GM18520 (cell line): ENCODE measurements at regions not wholly inside any gene's neighbourhood (a gene's known extent, or its start where the extent isn't known, plus 50 kb on each side); places are given as distances from the start of the nearest gene placed in this dataset.

ENCODE experiments used
- ATAC-seq: cut with Tn5 transposase; IDR thresholded peaks from one replicate; pipeline ENCODE4 v1.9.1; 2021; ENCODE audit not compliant: unreplicated experiment

DNA sequence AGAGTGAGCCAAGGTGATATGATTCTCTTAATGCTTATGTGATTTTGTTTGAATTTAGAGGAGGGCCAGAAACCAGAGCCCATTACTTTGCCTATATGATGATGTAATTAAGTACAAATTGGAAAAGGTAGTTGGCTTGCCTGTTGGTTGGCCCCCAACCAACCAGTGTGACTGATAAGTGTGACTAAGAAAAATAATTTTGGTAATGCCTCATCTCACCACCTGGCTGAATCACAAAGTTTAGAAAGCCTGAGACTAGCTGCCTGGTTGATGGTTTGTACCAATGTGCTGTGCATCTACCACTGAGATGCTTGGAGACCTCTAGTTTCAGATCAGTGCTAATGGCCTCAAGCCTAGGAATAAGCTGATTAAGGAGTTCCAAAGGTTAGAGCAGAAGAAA lies 338.7 kb downstream of the CDH2 start:
- no peak for ATAC-seq

GRCh38 chr18:27826101-27826500 lies 350.8 kb downstream of the CDH2 start:
- ATAC-seq, result no peak

DNA sequence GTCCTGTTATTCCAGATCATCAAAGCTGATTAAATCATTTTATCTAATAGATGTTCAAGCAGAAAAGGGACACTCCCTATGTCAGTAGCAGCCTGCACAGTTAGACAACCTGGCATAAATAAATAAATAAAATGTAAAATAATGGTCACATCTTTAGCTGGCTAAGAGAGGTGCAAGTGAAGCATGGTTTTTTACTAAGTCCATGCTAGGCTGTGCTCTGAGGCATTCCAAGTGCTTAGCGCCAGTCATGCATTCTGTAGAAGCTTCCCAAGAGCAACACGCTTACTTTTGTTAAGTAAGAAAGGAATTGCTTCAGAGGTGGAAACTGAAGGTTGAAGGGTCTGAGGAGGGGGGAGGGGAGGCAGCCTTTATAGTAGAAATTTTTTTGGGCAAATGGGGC lies 351.2 kb downstream of the CDH2 start:
- ATAC-seq, result no peak

- no peak for ATAC-seq
These were observed 351.9 kb downstream of the CDH2 start for GRCh38 chr18:27824841-27825681.

DNA sequence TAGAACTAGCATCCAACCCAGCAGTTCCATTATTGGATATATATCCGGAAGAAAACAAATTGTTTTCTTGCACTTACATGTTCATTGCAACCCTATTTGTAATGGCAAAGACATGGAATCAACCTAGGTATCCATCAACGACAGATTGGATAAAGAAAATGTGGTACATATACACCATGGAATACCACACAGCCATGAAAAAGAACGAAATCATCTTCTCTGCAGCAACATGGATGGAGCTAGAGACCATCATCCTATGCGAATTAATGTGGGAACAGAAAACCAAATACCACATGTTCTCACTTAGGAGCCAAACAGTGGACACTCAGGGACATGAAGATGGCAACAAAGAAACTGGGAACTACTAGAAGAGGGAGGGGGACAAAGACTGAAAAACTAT lies 352.7 kb downstream of the CDH2 start:
- ATAC-seq, result no peak

- no peak for ATAC-seq
These were observed 353.9 kb downstream of the CDH2 start for GRCh38 chr18:27823053-27823452.

GRCh38 chr18:27808683-27809082 lies 368.2 kb downstream of the CDH2 start:
- no peak for ATAC-seq

GRCh38 chr18:27803957-27804356 lies 373.0 kb downstream of the CDH2 start:
- no peak for ATAC-seq

GRCh38 chr18:27797484-27797883 lies 379.4 kb downstream of the CDH2 start:
- no peak for ATAC-seq

DNA sequence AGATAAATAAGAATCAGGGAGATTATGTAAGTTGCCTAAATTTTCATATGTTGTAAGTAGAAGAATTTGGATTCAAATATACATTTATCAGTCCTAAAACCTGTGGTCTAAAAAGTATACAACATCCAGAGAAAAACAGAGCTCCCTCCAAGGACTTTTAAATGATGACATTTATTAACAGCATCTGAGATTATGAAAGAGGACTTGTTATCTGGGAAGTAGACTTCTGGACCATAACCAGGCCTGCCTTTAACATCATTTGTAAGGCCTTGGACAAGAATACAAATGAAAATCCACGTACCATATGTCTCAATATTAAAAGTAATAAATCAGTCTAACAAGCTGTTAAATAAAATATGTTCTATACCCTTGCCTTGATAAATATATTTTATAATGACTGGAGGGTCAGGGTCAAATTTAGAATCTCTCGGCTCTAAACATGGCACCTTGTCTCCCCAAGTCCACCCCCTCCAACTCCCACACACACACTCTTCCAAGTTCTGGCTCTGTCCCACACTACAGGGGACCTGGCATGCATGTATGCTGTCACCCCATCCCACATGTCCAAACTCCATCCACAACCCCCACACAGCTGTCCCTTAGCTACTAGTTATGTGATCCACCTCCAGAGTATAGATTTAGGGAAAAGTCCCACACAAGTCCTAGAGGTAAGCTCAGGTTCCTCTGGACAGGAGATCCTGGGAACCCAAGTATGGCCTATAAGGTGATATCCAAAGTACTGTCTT lies 382.6 kb downstream of the CDH2 start:
- ATAC-seq, result no peak

GRCh38 chr18:27793013-27793785 lies 383.7 kb downstream of the CDH2 start:
- no peak for ATAC-seq

DNA sequence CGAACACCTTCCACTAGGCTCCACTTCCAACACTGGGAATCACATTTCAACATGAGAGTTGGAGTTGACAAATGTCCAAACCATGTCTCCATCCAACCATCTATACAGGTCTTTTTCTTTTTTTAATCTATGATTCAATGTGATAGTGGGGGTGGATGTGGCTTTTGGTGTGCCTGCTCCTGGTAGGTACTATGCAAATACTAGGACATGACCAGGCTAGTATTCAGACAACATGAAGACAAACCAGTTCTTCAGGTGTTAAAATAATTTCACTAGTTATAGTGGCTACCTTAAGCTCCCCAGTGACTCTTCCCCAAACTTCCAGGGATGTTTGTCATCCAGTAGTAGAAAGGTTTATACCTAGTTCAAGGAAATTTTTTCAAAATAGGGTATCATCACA lies 387.5 kb downstream of the CDH2 start:
- ATAC-seq, result no peak

- ATAC-seq, result no peak
These were observed 389.4 kb downstream of the CDH2 start for GRCh38 chr18:27787547-27787946.

DNA sequence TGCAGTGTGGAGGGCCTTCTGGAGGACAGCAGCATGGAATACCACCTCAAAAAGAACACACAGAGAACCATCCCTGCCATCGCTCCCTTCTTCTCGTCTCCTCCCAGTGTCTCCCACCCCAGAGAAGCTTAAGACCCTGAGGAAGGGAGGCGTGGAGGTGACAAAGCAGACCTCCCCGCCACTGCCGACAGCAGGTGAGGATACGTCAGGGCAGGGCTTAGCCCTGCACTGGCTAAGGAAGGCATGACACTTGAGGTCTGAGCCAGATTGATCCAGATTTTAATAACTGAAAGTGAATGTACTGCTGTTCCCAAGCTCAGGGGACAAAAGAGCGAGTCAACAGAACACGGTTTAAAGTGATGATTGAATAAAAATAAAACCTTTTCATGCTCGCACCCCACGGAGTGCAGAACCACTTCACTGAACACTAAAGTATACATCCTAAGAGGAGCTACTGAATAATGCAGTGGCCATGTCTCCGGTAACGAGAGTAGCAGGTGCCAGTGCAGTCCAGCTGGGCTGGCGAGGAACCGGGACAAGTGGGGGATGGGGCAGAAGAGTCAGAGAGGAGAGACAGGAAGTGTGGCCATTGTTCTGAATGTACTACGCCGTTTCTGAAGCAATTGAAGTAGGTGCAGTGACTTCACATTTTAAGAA lies 391.0 kb downstream of the CDH2 start:
- ATAC-seq, result no peak

DNA sequence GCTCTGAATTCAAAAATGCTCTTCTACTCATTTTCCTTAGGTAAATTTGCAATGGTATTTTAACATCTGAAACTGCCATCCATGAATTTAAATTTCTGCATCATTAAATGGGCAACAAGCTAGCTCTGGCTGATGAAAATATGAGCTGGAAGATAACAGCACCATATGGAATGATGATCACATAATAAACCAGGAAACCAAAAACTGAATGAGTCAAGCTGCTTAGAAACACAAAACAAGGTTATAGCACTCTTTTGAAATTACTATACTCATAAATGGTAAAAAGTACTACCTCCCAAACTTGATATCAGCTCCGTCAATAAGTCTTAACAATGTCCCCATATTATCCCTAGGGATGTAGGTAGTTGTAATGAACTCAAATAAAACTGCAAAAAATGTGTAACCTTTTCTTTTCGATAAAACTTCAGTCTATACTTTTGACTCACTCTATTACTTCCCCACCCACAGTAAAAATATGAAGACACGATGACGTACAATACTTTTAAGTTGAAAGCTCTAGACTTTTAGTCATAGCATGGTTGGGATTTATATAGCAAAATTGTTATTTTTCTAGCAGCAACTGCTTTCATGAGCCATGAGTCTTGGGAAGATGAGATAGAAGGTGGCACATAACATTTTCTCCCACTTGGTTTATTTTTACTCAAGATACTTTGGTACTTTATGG lies 396.7 kb downstream of the CDH2 start:
- ATAC-seq, result no peak

DNA sequence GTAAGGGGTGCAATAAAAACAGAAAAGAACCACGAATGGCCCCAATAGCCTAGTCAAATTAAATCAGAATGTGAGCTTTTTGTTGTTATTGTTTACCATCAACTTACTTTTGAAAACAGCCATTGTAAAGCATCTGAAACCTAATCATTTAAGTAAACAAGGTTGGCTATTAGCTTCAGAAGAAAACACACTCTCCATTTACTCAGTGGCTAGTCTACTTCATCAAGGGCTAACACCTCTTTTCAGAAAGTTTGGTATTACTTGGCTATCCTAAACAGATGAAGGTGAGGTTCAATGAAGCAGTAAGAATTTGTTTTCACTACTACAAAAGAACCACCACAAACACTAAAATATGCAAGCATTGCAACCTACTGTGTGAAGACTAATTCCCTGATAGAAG lies 398.0 kb downstream of the CDH2 start:
- no peak for ATAC-seq

DNA sequence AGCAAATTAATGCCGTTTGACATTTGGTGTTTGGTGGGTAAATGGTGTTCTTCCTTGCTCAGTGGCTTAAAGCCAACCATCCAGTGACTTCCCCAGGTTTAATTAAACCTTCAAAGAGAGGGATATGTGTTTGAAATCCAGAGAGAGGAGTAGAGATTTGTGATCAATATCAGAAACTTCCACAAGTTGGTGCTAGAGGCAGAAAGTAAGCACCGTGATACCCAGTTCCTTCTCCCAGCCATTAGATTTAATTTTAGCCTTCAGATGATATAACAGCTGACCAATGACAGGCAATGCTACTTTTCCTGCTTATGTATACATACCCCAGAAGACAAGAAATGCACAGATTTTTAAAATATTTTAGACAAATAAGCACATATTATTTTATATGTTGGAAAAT lies 398.5 kb downstream of the CDH2 start:
- no peak for ATAC-seq

DNA sequence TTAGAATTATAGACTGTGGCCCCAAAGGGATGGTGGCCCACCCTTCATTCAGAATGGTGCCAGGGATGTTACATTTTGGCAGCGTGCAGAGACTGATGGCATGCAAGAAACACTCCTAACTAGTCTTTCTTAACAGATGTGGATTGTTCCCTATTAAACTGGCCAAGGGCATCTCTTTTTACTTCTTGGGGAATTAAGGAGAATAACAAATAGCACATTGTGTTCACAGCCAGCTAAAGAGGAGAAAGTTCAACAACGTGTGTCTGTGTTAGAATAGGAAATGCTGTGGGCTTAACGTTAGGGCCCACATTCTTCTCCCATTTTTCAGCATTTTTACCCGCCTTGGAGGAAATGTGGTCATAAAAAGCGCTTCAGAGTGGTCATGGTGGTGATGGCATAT lies 404.8 kb downstream of the CDH2 start:
- no peak for ATAC-seq

GRCh38 chr18:27771571-27771970 lies 405.4 kb downstream of the CDH2 start:
- no peak for ATAC-seq

- no peak for ATAC-seq
These were observed 407.8 kb downstream of the CDH2 start for GRCh38 chr18:27769152-27769551.

DNA sequence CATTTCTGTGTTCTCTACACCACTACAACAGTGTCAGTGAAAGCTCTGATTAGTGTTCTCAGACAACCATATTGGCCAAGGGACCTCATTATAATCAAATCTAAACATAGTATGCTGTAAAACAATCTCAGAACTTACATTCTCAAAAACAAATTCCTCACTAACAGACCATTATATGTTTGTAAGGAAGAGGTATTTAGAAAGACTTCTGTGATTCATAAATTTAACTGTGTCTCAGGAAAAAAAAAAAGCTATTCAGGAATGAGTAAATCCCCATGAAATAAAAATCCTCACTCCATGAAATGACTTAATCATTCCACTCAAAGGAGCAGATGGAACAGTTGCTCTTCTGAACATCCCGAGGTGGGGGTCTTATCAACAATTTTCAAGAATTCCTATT lies 413.0 kb downstream of the CDH2 start:
- ATAC-seq, result no peak
